ENCODE measurements at regions not wholly inside any gene's neighbourhood (a gene's known extent, or its start where the extent isn't known, plus 50 kb on each side); places are given as distances from the start of the nearest gene placed in this dataset.
A peak's percentile ranks its signal among the peaks of the same experiment; 100 is the strongest.

GRCh38 chr3:107067421-107067820 is 309.8 kb upstream of the CCDC54 start:
- no peaks in the 10 kb centered on the region for H3K27me3 ChIP-seq (ENCODE audit: insufficient read depth in 3 of 3, low read length in 2 of 3)
- no peaks in the 10 kb centered on the region for H3K9me3 ChIP-seq
- H3K27ac ChIP-seq, result no peak overlapping the region
- peaks cover 5% of the 10 kb centered on the region for H3K4me1 ChIP-seq
- no peak for ATAC-seq
- WGBS, 3 donors, result 92 to 94% (median 93%) methylated on average over 5 of the region's 5 CpGs
- DNase-seq, result no peak
- no peak for TF ChIP-seq CTCF (IDR thresholded peaks at IDR 0.05)
- H3K4me3 ChIP-seq, result no peak overlapping the region
- no peaks in the 10 kb centered on the region for H3K36me3 ChIP-seq (ENCODE audit: insufficient read depth in 1 of 2, low read depth in 1 of 2)
- intact Hi-C loops (cut with DNase I), result loop anchor here (10.0 kb wide), 2 partner anchors 243 to 1383 kb away; no protein-coding TSS in a partner anchor

GRCh38 chr3:107068980-107069379 is 308.3 kb upstream of the CCDC54 start:
- Histone ChIP-seq H3K4me1 (peaks cover 4% of the 10 kb centered on the region), H3K27me3 (ENCODE audit: insufficient read depth in 3 of 3, low read length in 2 of 3) (no peaks in the 10 kb centered on the region), H3K27ac (no peak overlapping the region), H3K9me3 (no peaks in the 10 kb centered on the region), H3K4me3 (no peak overlapping the region), H3K36me3 (ENCODE audit: insufficient read depth in 1 of 2, low read depth in 1 of 2) (no peaks in the 10 kb centered on the region)
- ATAC-seq, result peak in 2 of 4 donors; percentile 32 to 35
- intact Hi-C loops (cut with DNase I), result loop anchor here (10.0 kb wide), 2 partner anchors 244 to 1384 kb away; no protein-coding TSS in a partner anchor
- TF ChIP-seq CTCF (IDR thresholded peaks at IDR 0.05), result no peak
- no peak for DNase-seq
- 44 to 56% (median 45%) methylated on average over 4 of the region's 4 CpGs for WGBS, 3 donors

- Histone ChIP-seq H3K9me3 (no peaks in the 10 kb centered on the region), H3K36me3 (ENCODE audit: insufficient read depth in 1 of 2, low read depth in 1 of 2) (no peaks in the 10 kb centered on the region), H3K27me3 (ENCODE audit: insufficient read depth in 3 of 3, low read length in 2 of 3) (no peaks in the 10 kb centered on the region), H3K27ac (no peak overlapping the region), H3K4me3 (no peak overlapping the region), H3K4me1 (no peaks in the 10 kb centered on the region)
- intact Hi-C loops (cut with DNase I), result no loop called here
- ATAC-seq (no peak), DNase-seq (no peak)
- 94 to 95% (median 94%) methylated on average over 3 of the region's 3 CpGs for WGBS, 3 donors
- no peak for TF ChIP-seq CTCF (IDR thresholded peaks at IDR 0.05)
Observed at GRCh38 chr3:107076946-107077345, 300.3 kb upstream of the CCDC54 start.

GRCh38 chr3:107077391-107077790 is 299.8 kb upstream of the CCDC54 start:
- H3K36me3 ChIP-seq (ENCODE audit: insufficient read depth in 1 of 2, low read depth in 1 of 2), result no peaks in the 10 kb centered on the region
- 81 to 96% (median 91%) methylated on average over 2 of the region's 2 CpGs for WGBS, 3 donors
- H3K9me3 ChIP-seq, result no peaks in the 10 kb centered on the region
- no peaks in the 10 kb centered on the region for H3K4me1 ChIP-seq
- DNase-seq (no peak), ATAC-seq (no peak)
- no peak overlapping the region for H3K4me3 ChIP-seq
- no peaks in the 10 kb centered on the region for H3K27me3 ChIP-seq (ENCODE audit: insufficient read depth in 3 of 3, low read length in 2 of 3)
- no peak overlapping the region for H3K27ac ChIP-seq
- TF ChIP-seq CTCF (IDR thresholded peaks at IDR 0.05), result no peak
- intact Hi-C loops (cut with DNase I), result no loop called here

GRCh38 chr3:107082527-107082926 is 294.7 kb upstream of the CCDC54 start:
- no peak overlapping the region for H3K4me3 ChIP-seq
- no peaks in the 10 kb centered on the region for H3K9me3 ChIP-seq
- intact Hi-C loops (cut with DNase I), result no loop called here
- WGBS, 3 donors, result 86 to 93% (median 93%) methylated on average over 3 of the region's 3 CpGs
- no peaks in the 10 kb centered on the region for H3K4me1 ChIP-seq
- no peaks in the 10 kb centered on the region for H3K36me3 ChIP-seq (ENCODE audit: insufficient read depth in 1 of 2, low read depth in 1 of 2)
- ATAC-seq (no peak), DNase-seq (no peak)
- no peaks in the 10 kb centered on the region for H3K27me3 ChIP-seq (ENCODE audit: insufficient read depth in 3 of 3, low read length in 2 of 3)
- no peak for TF ChIP-seq CTCF (IDR thresholded peaks at IDR 0.05)
- H3K27ac ChIP-seq, result no peak overlapping the region
